Endothelial cell of umbilical vein (primary cell): ENCODE measurements at regions not wholly inside any gene's neighbourhood (a gene's known extent, or its start where the extent isn't known, plus 50 kb on each side); places are given as distances from the start of the nearest gene placed in this dataset.

Experiments used
- BruUV-seq: library from RNA; stranded (reverse); fragments of 400-500 nt; replicated peaks from 2 replicates; lab custom pipeline; 2021; lab: Mats Ljungman, UMichigan
- CTCF ChIA-PET: fragments of 300-600, 350-600 bp; sonication (Branson Sonifier 250); formaldehyde crosslinking; loops from one replicate; lab custom pipeline; 2021; ENCODE audit warnings: antibody characterized with exemption, inconsistent platforms; lab: Charles Lee
- POLR2A ChIA-PET: fragments of 300-600, 350-600 bp; sonication (Branson Sonifier 250); formaldehyde crosslinking; loops from one replicate; lab custom pipeline; 2021; ENCODE audit warnings: antibody characterized with exemption, inconsistent platforms; lab: Charles Lee
- DNase-seq: peaks from one replicate; pipeline ENCODE4 v3.0.0-alpha.2; 2011; ENCODE audit warnings: low read depth, low spot score
- FAIRE-seq: peaks from 2 replicates; lab custom pipeline; 2011; peaks lifted over from hg19 to GRCh38; lab: Jason Lieb, UNC
- H2AFZ ChIP-seq: 2 replicates; pipeline ENCODE4 v1.6.0; 2012; ENCODE audit warnings: low read depth, low read length, control low read depth, inconsistent platforms
- H3K27ac ChIP-seq: 2 replicates; pipeline ENCODE4 v1.5.1; 2011; ENCODE audit warnings: low read depth, mild to moderate bottlenecking, control low read depth, low read length, moderate library complexity; ENCODE audit not compliant: insufficient read depth
- H3K27me3 ChIP-seq, 2 experiments: 2 replicates each; pipeline versions ENCODE4 v1.6.0 to v1.6.1; 2011; ENCODE audit warnings: low read length in 2 of 2, mixed read lengths in 1 of 2; ENCODE audit not compliant: control insufficient read depth in 2 of 2, insufficient read depth in 2 of 2
- H3K36me3 ChIP-seq, 2 experiments: 2 replicates in 1 of 2; 3 replicates in 1 of 2; pipeline ENCODE4 v1.5.1; 2011; ENCODE audit warnings: low read length in 2 of 2, mild to moderate bottlenecking in 1 of 2, moderate library complexity in 1 of 2; ENCODE audit not compliant: control insufficient read depth in 2 of 2, insufficient read depth in 2 of 2; ENCODE audit errors: extremely low read depth in 1 of 2
- H3K4me1 ChIP-seq: 3 replicates; pipeline ENCODE4 v1.5.1; 2011; ENCODE audit warnings: mild to moderate bottlenecking, low read length; ENCODE audit not compliant: control insufficient read depth, insufficient read depth; ENCODE audit errors: extremely low read depth
- H3K4me2 ChIP-seq: 2 replicates; pipeline ENCODE4 v1.6.1; 2011; ENCODE audit warnings: low read length, control low read depth, mixed read lengths; ENCODE audit not compliant: insufficient read depth
- H3K4me3 ChIP-seq, 3 experiments: fragments of 200-600 bp in 1 of 3; sonication (generic), shearing (Covaris generic) in 1 of 3; replicated peaks in 1 of 3; 2 replicates each; pipeline ENCODE4 v1.5.1; 2011 to 2016; ENCODE audit warnings: control low read depth in 3 of 3, low read length in 3 of 3, mild to moderate bottlenecking in 2 of 3, inconsistent platforms in 1 of 3, low read depth in 1 of 3, moderate library complexity in 1 of 3; ENCODE audit not compliant: insufficient read depth in 1 of 3
- H3K79me2 ChIP-seq: 2 replicates; pipeline ENCODE4 v1.6.0; 2012; ENCODE audit warnings: low read length, inconsistent platforms; ENCODE audit not compliant: control insufficient read depth, insufficient read depth
- H3K9ac ChIP-seq: replicated peaks from 2 replicates; pipeline ENCODE3; 2011; ENCODE audit warnings: low read length, control low read depth; ENCODE audit not compliant: insufficient read depth; ENCODE audit errors: extremely low read depth
- H3K9me1 ChIP-seq: replicated peaks from 3 replicates; pipeline ENCODE4 v1.6.0; 2011; ENCODE audit warnings: mild to moderate bottlenecking, low read length; ENCODE audit not compliant: control insufficient read depth, insufficient read depth; ENCODE audit errors: extremely low read depth
- H3K9me3 ChIP-seq: replicated peaks from 2 replicates; pipeline ENCODE4 v1.5.1; 2012; ENCODE audit warnings: low read length, inconsistent platforms; ENCODE audit not compliant: control insufficient read depth, insufficient read depth
- H4K20me1 ChIP-seq: replicated peaks from 2 replicates; pipeline ENCODE3; 2011; ENCODE audit warnings: mild to moderate bottlenecking, low read length; ENCODE audit not compliant: control insufficient read depth, insufficient read depth; ENCODE audit errors: extremely low read depth
- CTCF ChIP-seq, 2 donors: IDR thresholded peaks; 1 replicate in 1 of 2; 2 replicates in 1 of 2; pipeline ENCODE4 v1.5.1; 2011; ENCODE audit warnings: low read length in 2 of 2, mild to moderate bottlenecking in 2 of 2, moderate library complexity in 2 of 2, control low read depth in 1 of 2, inconsistent platforms in 1 of 2, low read depth in 1 of 2; ENCODE audit not compliant: insufficient read depth in 1 of 2; ENCODE audit errors: extremely low read depth in 1 of 2
- EZH2 ChIP-seq: IDR thresholded peaks from 2 replicates; pipeline ENCODE4 v1.6.1; 2012; ENCODE audit warnings: borderline replicate concordance, low read depth, mild to moderate bottlenecking, moderate library complexity, low read length, inconsistent platforms; ENCODE audit not compliant: severe bottlenecking
- GATA2 ChIP-seq: IDR thresholded peaks from 2 replicates; pipeline ENCODE4 v1.7.0; 2011; ENCODE audit warnings: low read depth, mild to moderate bottlenecking, moderate library complexity, mixed read lengths, low read length; ENCODE audit not compliant: insufficient read length, insufficient read depth
- JUN ChIP-seq: IDR thresholded peaks from 2 replicates; pipeline ENCODE4 v1.6.1; 2011; ENCODE audit warnings: borderline replicate concordance, low read depth; ENCODE audit not compliant: insufficient read length, insufficient read depth
- MAX ChIP-seq: IDR thresholded peaks from 2 replicates; pipeline ENCODE4 v1.6.1; 2011; ENCODE audit not compliant: insufficient read depth, insufficient read length
- MYC ChIP-seq: IDR thresholded peaks from one replicate; pipeline ENCODE4 v1.6.1; 2011; ENCODE audit warnings: mild to moderate bottlenecking, low read depth, low read length
- POLR2A ChIP-seq: IDR thresholded peaks from 2 replicates; pipeline ENCODE4 v1.6.1; 2012; ENCODE audit warnings: low read depth, mild to moderate bottlenecking, control low read depth, low read length
- dilution Hi-C: fragments of 300-500 bp; cut with MboI; formaldehyde crosslinking; loops from one replicate; pipeline ENCODE4 v1.15.0; 2019; ENCODE audit warnings: low sequenced_read_pairs; ENCODE audit not compliant: extremely low pct_ligation_motif_present
- intact Hi-C: fragments of 100-400 bp; cut with micrococcal nuclease; formaldehyde crosslinking; loops from one replicate; pipeline ENCODE4 v1.10.0; 2022

DNA sequence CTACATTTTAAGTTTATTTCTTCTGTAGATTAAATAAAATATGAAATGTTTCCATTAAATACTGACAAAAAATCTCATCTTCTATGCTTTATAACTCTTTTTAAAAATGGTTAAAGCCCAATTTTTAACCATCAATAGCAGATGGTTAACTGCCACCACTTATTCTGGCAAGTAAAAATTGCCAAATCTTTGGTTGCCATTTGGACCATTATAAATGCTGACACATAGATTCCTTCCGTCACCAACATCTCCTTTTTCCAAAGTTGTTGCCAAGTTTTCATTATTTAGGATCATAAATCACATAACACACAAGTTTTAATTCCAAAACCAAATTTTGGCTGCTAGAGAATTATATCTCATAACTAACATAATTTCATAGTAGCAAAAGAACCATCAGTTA lies 1614.3 kb downstream of the REEP3 start:
- Histone ChIP-seq H3K4me1 (no peaks in the 10 kb centered on the region), H3K27me3 (no peaks in the 10 kb centered on the region), H2AFZ (no peak overlapping the region), H4K20me1 (no peaks in the 10 kb centered on the region), H3K4me2 (no peak overlapping the region), H3K79me2 (no peaks in the 10 kb centered on the region), H3K4me3 (no peak overlapping the region), H3K9me1 (no peaks in the 10 kb centered on the region), H3K9ac (no peak overlapping the region), H3K36me3 (no peaks in the 10 kb centered on the region), H3K27ac (no peak overlapping the region), H3K9me3 (no peaks in the 10 kb centered on the region)
- FAIRE-seq (no peak), DNase-seq (no peak)
- CTCF ChIA-PET: no interaction called here
- BruUV-seq: no TSS peak
- intact Hi-C loops: no loop called here
- TF ChIP-seq GATA2: no peak
- no peak for TF ChIP-seq CTCF (IDR thresholded peaks at IDR 0.05; ENCODE audit: extremely low read depth in 1 of 2, insufficient read depth in 1 of 2, low read depth in 1 of 2, low read length in 2 of 2)
- no peak for TF ChIP-seq EZH2
- TF ChIP-seq POLR2A: no peak
- dilution Hi-C loops: no loop called here
- POLR2A ChIA-PET: no interaction called here

- Histone ChIP-seq H3K9ac (no peak overlapping the region), H3K79me2 (no peaks in the 10 kb centered on the region), H3K27me3 (no peaks in the 10 kb centered on the region), H3K4me3 (no peak overlapping the region), H3K9me1 (no peaks in the 10 kb centered on the region), H2AFZ (no peak overlapping the region), H4K20me1 (no peaks in the 10 kb centered on the region), H3K36me3 (no peaks in the 10 kb centered on the region), H3K9me3 (no peaks in the 10 kb centered on the region), H3K27ac (no peak overlapping the region), H3K4me1 (no peaks in the 10 kb centered on the region), H3K4me2 (no peak overlapping the region)
- CTCF ChIA-PET: no interaction called here
- DNase-seq (no peak), FAIRE-seq (no peak)
- no peak for TF ChIP-seq MAX
- TF ChIP-seq JUN: no peak
- TF ChIP-seq MYC: no peak
- no TSS peak for BruUV-seq
- POLR2A ChIA-PET: no interaction called here
- dilution Hi-C loops (no loop called here), intact Hi-C loops (no loop called here)
Measured at GRCh38 chr10:65142641-65143435, 1621.6 kb downstream of the REEP3 start.
